ENCODE measurements at regions not wholly inside any gene's neighbourhood (a gene's known extent, or its start where the extent isn't known, plus 50 kb on each side); places are given as distances from the start of the nearest gene placed in this dataset.

- Mint-ChIP-seq H3K27me3 (ENCODE audit: low read depth in 2 of 2) (no peaks in the 10 kb centered on the region), H3K4me3 (no peak overlapping the region), H3K27ac (no peak overlapping the region), H3K36me3 (no peaks in the 10 kb centered on the region), H3K4me1 (no peaks in the 10 kb centered on the region), H3K9me3 (no peaks in the 10 kb centered on the region)
- no peaks in the 10 kb centered on the region for H3K27me3 ChIP-seq (ENCODE audit: control insufficient read depth, insufficient read depth, low read length)
- intact Hi-C loops (cut with micrococcal nuclease), result no loop called here
- no peak overlapping the region for H3K27ac ChIP-seq (ENCODE audit: low read length)
- no peak for ATAC-seq
- no peaks in the 10 kb centered on the region for H3K36me3 ChIP-seq (ENCODE audit: control insufficient read depth, insufficient read depth, low read length)
- no peak for DNase-seq
- no peak overlapping the region for H3K4me3 ChIP-seq (ENCODE audit: low read length)
- no CpG with 5 or more reads among the region's 1 CpG for WGBS (ENCODE audit: insufficient coverage)
- H3K4me1 ChIP-seq (ENCODE audit: control insufficient read depth, insufficient read depth, low read length), result no peaks in the 10 kb centered on the region
- H3K9me3 ChIP-seq (ENCODE audit: control insufficient read depth, insufficient read depth, low read length), result no peaks in the 10 kb centered on the region
- TF ChIP-seq CTCF (IDR thresholded peaks at IDR 0.05), result no peak
Measured at GRCh38 chr16:54998834-54999233, 68.2 kb downstream of the IRX5 start.

GRCh38 chr16:54999481-54999880 lies 68.8 kb downstream of the IRX5 start:
- no peak overlapping the region for H3K27ac Mint-ChIP-seq
- no peak overlapping the region for H3K27ac ChIP-seq (ENCODE audit: low read length)
- no peak overlapping the region for H3K4me3 Mint-ChIP-seq

GRCh38 chr16:55000595-55000994 lies 69.9 kb downstream of the IRX5 start:
- Mint-ChIP-seq H3K27me3 (ENCODE audit: low read depth in 2 of 2) (no peaks in the 10 kb centered on the region), H3K36me3 (no peaks in the 10 kb centered on the region), H3K9me3 (no peaks in the 10 kb centered on the region), H3K27ac (no peak overlapping the region), H3K4me3 (no peak overlapping the region), H3K4me1 (no peaks in the 10 kb centered on the region)
- no peaks in the 10 kb centered on the region for H3K36me3 ChIP-seq (ENCODE audit: control insufficient read depth, insufficient read depth, low read length)
- no peak overlapping the region for H3K4me3 ChIP-seq (ENCODE audit: low read length)
- WGBS (ENCODE audit: insufficient coverage), result 65% methylated on average over 4 of the region's 4 CpGs
- no peak overlapping the region for H3K27ac ChIP-seq (ENCODE audit: low read length)
- no peaks in the 10 kb centered on the region for H3K4me1 ChIP-seq (ENCODE audit: control insufficient read depth, insufficient read depth, low read length)
- H3K27me3 ChIP-seq (ENCODE audit: control insufficient read depth, insufficient read depth, low read length), result no peaks in the 10 kb centered on the region
- H3K9me3 ChIP-seq (ENCODE audit: control insufficient read depth, insufficient read depth, low read length), result no peaks in the 10 kb centered on the region
- intact Hi-C loops (cut with micrococcal nuclease), result no loop called here
- DNase-seq, result no peak
- no peak for ATAC-seq
- TF ChIP-seq CTCF (IDR thresholded peaks at IDR 0.05), result no peak

More at GRCh38 chr16:54999481-54999880, 68.8 kb downstream of the IRX5 start:
- intact Hi-C loops (cut with micrococcal nuclease), result no loop called here
- Mint-ChIP-seq H3K4me1 (no peaks in the 10 kb centered on the region), H3K36me3 (no peaks in the 10 kb centered on the region), H3K9me3 (no peaks in the 10 kb centered on the region), H3K27me3 (ENCODE audit: low read depth in 2 of 2) (no peaks in the 10 kb centered on the region)
- no peak for DNase-seq
- H3K4me1 ChIP-seq (ENCODE audit: control insufficient read depth, insufficient read depth, low read length), result no peaks in the 10 kb centered on the region
- H3K4me3 ChIP-seq (ENCODE audit: low read length), result no peak overlapping the region
- no peaks in the 10 kb centered on the region for H3K9me3 ChIP-seq (ENCODE audit: control insufficient read depth, insufficient read depth, low read length)
- WGBS (ENCODE audit: insufficient coverage), result 88% methylated on average over 11 of the region's 11 CpGs
- H3K36me3 ChIP-seq (ENCODE audit: control insufficient read depth, insufficient read depth, low read length), result no peaks in the 10 kb centered on the region
- no peaks in the 10 kb centered on the region for H3K27me3 ChIP-seq (ENCODE audit: control insufficient read depth, insufficient read depth, low read length)
- no peak for ATAC-seq
- TF ChIP-seq CTCF (IDR thresholded peaks at IDR 0.05), result no peak

- Histone ChIP-seq H3K27me3 (ENCODE audit: control insufficient read depth, insufficient read depth, low read length) (no peaks in the 10 kb centered on the region), H3K4me1 (ENCODE audit: control insufficient read depth, insufficient read depth, low read length) (no peaks in the 10 kb centered on the region), H3K27ac (ENCODE audit: low read length) (no peak overlapping the region), H3K9me3 (ENCODE audit: control insufficient read depth, insufficient read depth, low read length) (no peaks in the 10 kb centered on the region), H3K4me3 (ENCODE audit: low read length) (no peak overlapping the region), H3K36me3 (ENCODE audit: control insufficient read depth, insufficient read depth, low read length) (no peaks in the 10 kb centered on the region)
- Mint-ChIP-seq H3K36me3 (no peaks in the 10 kb centered on the region), H3K27me3 (ENCODE audit: low read depth in 2 of 2) (no peaks in the 10 kb centered on the region), H3K4me3 (no peak overlapping the region), H3K27ac (no peak overlapping the region), H3K4me1 (no peaks in the 10 kb centered on the region), H3K9me3 (no peaks in the 10 kb centered on the region)
- 86% methylated on average over 1 of the region's 1 CpG for WGBS (ENCODE audit: insufficient coverage)
- intact Hi-C loops (cut with micrococcal nuclease), result no loop called here
- ATAC-seq, result no peak
- no peak for TF ChIP-seq CTCF (IDR thresholded peaks at IDR 0.05)
- DNase-seq, result no peak
Measured at GRCh38 chr16:55001931-55002330, 71.3 kb downstream of the IRX5 start.
